ENCODE measurements at regions not wholly inside any gene's neighbourhood (a gene's known extent, or its start where the extent isn't known, plus 50 kb on each side); places are given as distances from the start of the nearest gene placed in this dataset.
"Not testable (repeated sequence)": the region's sequence is repeated elsewhere in the genome, so short reads cannot be mapped to it uniquely, and the experiment has no call there.

- intact Hi-C loops (cut with micrococcal nuclease); H4K5ac ChIP-seq (ENCODE audit: low read depth, low read length); H3K27me3 ChIP-seq (ENCODE audit: control insufficient read depth, insufficient read depth, low read length); H2BK20ac ChIP-seq (ENCODE audit: low read depth, low read length); ATAC-seq (ENCODE audit: low read depth); H3K56ac ChIP-seq (ENCODE audit: extremely low read depth, insufficient read depth, low read length); H3K4me2 ChIP-seq (ENCODE audit: low read depth, low read length); H2BK120ac ChIP-seq (ENCODE audit: low read depth, low read length); POLR2A ChIA-PET (ENCODE audit: unreplicated experiment); BruUV-seq (replicated peaks); H3K4me1 ChIP-seq (ENCODE audit: control insufficient read depth, insufficient read depth, low read length); H3K36me3 ChIP-seq (ENCODE audit: control insufficient read depth, insufficient read depth, low read length); CTCF ChIA-PET; H3K79me1 ChIP-seq (ENCODE audit: low read depth in 1 of 2, low read length in 2 of 2); H3K4ac ChIP-seq (ENCODE audit: low read depth, low read length); H4K8ac ChIP-seq (ENCODE audit: low read depth in 2 of 2, low read length in 2 of 2); H4K91ac ChIP-seq (ENCODE audit: insufficient read depth, low read depth, low read length); H2BK15ac ChIP-seq (ENCODE audit: low read depth, low read length); DNase-seq; H3K9me1 ChIP-seq (ENCODE audit: insufficient read depth, low read length); H2BK5ac ChIP-seq (ENCODE audit: low read depth, low read length, poor library complexity, severe bottlenecking); H3K18ac ChIP-seq (ENCODE audit: low read depth, low read length); H4K20me1 ChIP-seq (ENCODE audit: insufficient read depth, low read length); H2AFZ ChIP-seq (replicated peaks; ENCODE audit: low read length, poor library complexity); H3K27ac ChIP-seq (ENCODE audit: insufficient read depth, low read length); H3K14ac ChIP-seq (replicated peaks; ENCODE audit: low read depth, low read length); H3K23ac ChIP-seq (ENCODE audit: low read depth, low read length); H3K9me3 ChIP-seq (ENCODE audit: control insufficient read depth, insufficient read depth, low read length); in situ Hi-C loops (cut with MboI; ENCODE audit: low sequenced_read_pairs); dilution Hi-C loops (cut with HindIII; ENCODE audit: low sequenced_read_pairs, unreplicated experiment); H3K9ac ChIP-seq (ENCODE audit: low read depth, low read length); H2AK5ac ChIP-seq (ENCODE audit: low read depth, low read length); H3K4me3 ChIP-seq (ENCODE audit: insufficient read depth, low read depth, low read length); H2AK9ac ChIP-seq (replicated peaks; ENCODE audit: low read depth, low read length, poor library complexity): not testable (repeated sequence)
- WGBS, 2 experiments (ENCODE audit: extremely low coverage in 2 of 2, insufficient read length in 1 of 2): no CpG with 5 or more reads among the region's 5 CpGs
These were observed 2834.6 kb downstream of the RPIA start for GRCh38 chr2:91526083-91526482.

- H3K9me1 ChIP-seq (ENCODE audit: insufficient read depth, low read length); H3K4me1 ChIP-seq (ENCODE audit: control insufficient read depth, insufficient read depth, low read length); POLR2A ChIA-PET (ENCODE audit: unreplicated experiment); H3K79me1 ChIP-seq (ENCODE audit: low read depth in 1 of 2, low read length in 2 of 2); H2BK5ac ChIP-seq (ENCODE audit: low read depth, low read length, poor library complexity, severe bottlenecking); ATAC-seq (ENCODE audit: low read depth); H2AK5ac ChIP-seq (ENCODE audit: low read depth, low read length); DNase-seq; H2AFZ ChIP-seq (replicated peaks; ENCODE audit: low read length, poor library complexity); H3K27me3 ChIP-seq (ENCODE audit: control insufficient read depth, insufficient read depth, low read length); H3K18ac ChIP-seq (ENCODE audit: low read depth, low read length); H4K5ac ChIP-seq (ENCODE audit: low read depth, low read length); H2AK9ac ChIP-seq (replicated peaks; ENCODE audit: low read depth, low read length, poor library complexity); BruUV-seq (replicated peaks); H3K36me3 ChIP-seq (ENCODE audit: control insufficient read depth, insufficient read depth, low read length); dilution Hi-C loops (cut with HindIII; ENCODE audit: low sequenced_read_pairs, unreplicated experiment); H2BK120ac ChIP-seq (ENCODE audit: low read depth, low read length); H3K27ac ChIP-seq (ENCODE audit: insufficient read depth, low read length); H3K14ac ChIP-seq (replicated peaks; ENCODE audit: low read depth, low read length); H4K20me1 ChIP-seq (ENCODE audit: insufficient read depth, low read length); intact Hi-C loops (cut with micrococcal nuclease); H3K9me3 ChIP-seq (ENCODE audit: control insufficient read depth, insufficient read depth, low read length); H4K8ac ChIP-seq (ENCODE audit: low read depth in 2 of 2, low read length in 2 of 2); H3K4me3 ChIP-seq (ENCODE audit: insufficient read depth, low read depth, low read length); H3K23ac ChIP-seq (ENCODE audit: low read depth, low read length); H2BK20ac ChIP-seq (ENCODE audit: low read depth, low read length); CTCF ChIA-PET; H3K56ac ChIP-seq (ENCODE audit: extremely low read depth, insufficient read depth, low read length); H4K91ac ChIP-seq (ENCODE audit: insufficient read depth, low read depth, low read length); H3K9ac ChIP-seq (ENCODE audit: low read depth, low read length); H2BK15ac ChIP-seq (ENCODE audit: low read depth, low read length); H3K4ac ChIP-seq (ENCODE audit: low read depth, low read length); in situ Hi-C loops (cut with MboI; ENCODE audit: low sequenced_read_pairs); H3K4me2 ChIP-seq (ENCODE audit: low read depth, low read length): not testable (repeated sequence)
- WGBS, 2 experiments (ENCODE audit: extremely low coverage in 2 of 2, insufficient read length in 1 of 2): no CpG with 5 or more reads among the region's 2 CpGs
These were observed 2835.6 kb downstream of the RPIA start for GRCh38 chr2:91527056-91527455.

Data from IMR-90 (cell line).